NT2/D1 (cell line): ENCODE measurements at regions not wholly inside any gene's neighbourhood (a gene's known extent, or its start where the extent isn't known, plus 50 kb on each side); places are given as distances from the start of the nearest gene placed in this dataset.

ENCODE experiments used
- DNase-seq: peaks from one replicate; pipeline ENCODE4 v3.0.0-alpha.2; 2011; ENCODE audit warnings: low read depth, low spot score
- H3K27me3 ChIP-seq: 2 replicates; pipeline ENCODE4 v1.6.0; 2011; ENCODE audit warnings: mild to moderate bottlenecking; ENCODE audit not compliant: insufficient read length, insufficient read depth
- H3K36me3 ChIP-seq: 2 replicates; pipeline ENCODE4 v1.6.1; 2011; ENCODE audit warnings: mild to moderate bottlenecking, low read length, mixed read lengths; ENCODE audit not compliant: insufficient read depth, insufficient read length
- H3K4me1 ChIP-seq: 2 replicates; pipeline ENCODE4 v1.5.1; 2011; ENCODE audit not compliant: insufficient read depth, insufficient read length
- H3K4me3 ChIP-seq: 2 replicates; pipeline ENCODE4 v1.5.1; 2011; ENCODE audit warnings: low read depth; ENCODE audit not compliant: insufficient read length
- H3K9ac ChIP-seq: 2 replicates; pipeline ENCODE4 v1.6.0; 2011; ENCODE audit warnings: low read depth; ENCODE audit not compliant: insufficient read length
- H3K9me3 ChIP-seq: 2 replicates; pipeline ENCODE4 v1.5.1; 2011; ENCODE audit warnings: mild to moderate bottlenecking, low read length; ENCODE audit not compliant: insufficient read depth
- SUZ12 ChIP-seq: IDR thresholded peaks from 2 replicates; pipeline ENCODE4 v1.6.1; 2011; ENCODE audit not compliant: insufficient read length, insufficient read depth; ENCODE audit errors: extremely low read depth
- YY1 ChIP-seq: IDR thresholded peaks from 2 replicates; pipeline ENCODE4 v1.6.1; 2011; ENCODE audit not compliant: insufficient read length, insufficient read depth
- ZNF274 ChIP-seq: IDR thresholded peaks from 2 replicates; pipeline ENCODE4 v1.6.1; 2011; ENCODE audit warnings: mild to moderate bottlenecking, low read depth, low read length

DNA sequence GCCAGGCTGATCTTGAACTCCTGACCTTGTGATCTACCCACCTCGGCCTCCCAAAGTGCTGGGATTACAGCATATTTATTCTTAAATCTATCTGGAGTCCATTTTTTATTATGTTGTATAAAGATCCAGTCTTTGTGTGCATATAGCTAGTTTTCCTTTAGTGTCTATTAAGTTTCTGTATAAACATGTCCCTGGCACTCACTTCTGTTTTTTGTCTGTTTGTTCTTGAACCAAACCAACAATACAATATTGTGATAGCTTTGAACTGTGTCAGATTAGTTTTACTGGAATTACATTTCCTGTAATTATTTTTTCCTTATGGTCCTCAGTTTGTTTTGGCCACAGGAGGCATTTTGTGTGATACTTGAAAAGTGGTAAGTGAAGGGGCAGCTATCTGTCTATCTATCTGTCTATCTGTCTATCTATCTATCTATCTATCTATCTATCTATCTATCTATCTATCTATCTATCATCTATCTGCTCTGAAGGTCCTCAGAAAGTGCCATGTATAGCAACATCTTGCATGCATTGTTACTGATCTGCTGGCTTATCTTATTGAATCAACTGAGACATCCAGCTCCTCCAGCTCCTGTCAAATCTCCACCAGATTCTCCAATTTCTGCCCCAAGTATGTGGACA lies 70.9 kb upstream of the ACVR1 start:
- Histone ChIP-seq H3K27me3 (no peaks in the 10 kb centered on the region), H3K36me3 (no peaks in the 10 kb centered on the region), H3K9ac (no peak overlapping the region), H3K4me3 (no peak overlapping the region), H3K9me3 (no peaks in the 10 kb centered on the region), H3K4me1 (no peaks in the 10 kb centered on the region)
- no peak for DNase-seq
- TF ChIP-seq YY1 (no peak), ZNF274 (no peak), SUZ12 (no peak)

DNA sequence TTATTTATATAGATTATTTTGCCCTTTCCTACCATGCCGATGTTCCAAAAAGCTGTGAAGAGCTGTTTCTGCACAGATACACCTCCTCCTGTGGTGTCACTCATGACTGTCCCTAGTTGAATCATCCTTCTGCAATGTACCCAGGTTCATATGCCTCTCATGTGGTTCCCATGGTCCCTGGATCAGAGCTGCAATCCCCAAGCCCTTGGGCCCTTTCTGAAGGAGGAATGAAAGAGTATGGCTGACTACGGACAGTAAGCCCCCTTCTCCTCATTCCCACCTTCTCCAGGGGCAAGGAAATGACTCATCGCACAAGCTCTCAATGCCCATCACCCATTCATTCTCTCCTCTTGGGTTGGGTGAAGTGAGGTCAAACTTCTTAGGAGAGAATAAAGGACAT lies 63.9 kb upstream of the ACVR1 start:
- no peak overlapping the region for H3K4me3 ChIP-seq
- no peaks in the 10 kb centered on the region for H3K9me3 ChIP-seq
- DNase-seq: peak; percentile 32
- no peak overlapping the region for H3K9ac ChIP-seq
- no peaks in the 10 kb centered on the region for H3K4me1 ChIP-seq
- H3K36me3 ChIP-seq: no peaks in the 10 kb centered on the region
- peaks cover 2% of the 10 kb centered on the region for H3K27me3 ChIP-seq
- TF ChIP-seq YY1: no peak
- TF ChIP-seq ZNF274: no peak
- TF ChIP-seq SUZ12: no peak

DNA sequence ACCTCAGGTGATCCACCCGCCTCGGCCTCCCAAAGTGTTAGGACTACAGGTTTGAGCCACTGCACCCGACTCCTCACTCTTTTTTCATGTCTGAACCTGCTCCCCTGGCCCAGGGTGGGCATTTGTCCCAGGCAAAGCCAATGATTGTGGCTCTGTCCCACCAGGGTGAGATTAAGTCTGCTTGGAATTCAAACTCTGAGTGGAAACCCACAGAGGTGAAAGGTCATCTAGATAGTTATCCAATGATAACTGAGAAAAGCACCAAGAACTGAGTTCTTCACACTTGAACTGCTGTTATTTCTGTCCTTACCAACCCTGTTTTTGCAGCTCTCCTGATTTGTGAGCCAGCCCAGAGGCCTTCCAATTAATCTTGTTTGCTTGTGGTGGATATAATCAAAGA lies 62.4 kb upstream of the ACVR1 start:
- no peak for DNase-seq
- H3K4me3 ChIP-seq: no peak overlapping the region
- no peaks in the 10 kb centered on the region for H3K9me3 ChIP-seq

DNA sequence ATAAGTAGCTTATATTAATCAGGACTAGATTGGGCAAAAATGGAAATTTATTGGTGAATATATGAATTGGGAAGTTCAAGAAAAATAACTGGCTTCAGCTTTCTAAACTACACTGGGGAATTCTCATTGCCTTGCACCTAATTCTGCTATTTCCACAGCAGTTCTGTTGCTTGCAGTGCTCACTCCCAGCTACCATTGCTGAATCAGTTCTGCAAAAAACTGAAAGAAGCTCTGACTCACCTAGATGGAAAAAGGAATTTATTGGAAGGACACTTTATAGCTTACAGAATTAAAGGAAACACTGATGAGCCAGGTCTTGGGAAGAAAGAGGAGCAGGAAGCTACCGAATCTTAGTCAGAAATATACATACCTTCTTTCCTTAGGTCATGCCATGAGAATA lies 60.3 kb upstream of the ACVR1 start:
- TF ChIP-seq SUZ12 (no peak), ZNF274 (no peak), YY1 (no peak)
- H3K9me3 ChIP-seq: no peaks in the 10 kb centered on the region
- no peaks in the 10 kb centered on the region for H3K36me3 ChIP-seq
- no peak for DNase-seq
- H3K27me3 ChIP-seq: peaks cover 13% of the 10 kb centered on the region
- H3K4me3 ChIP-seq: no peak overlapping the region
- H3K4me1 ChIP-seq: no peaks in the 10 kb centered on the region
- H3K9ac ChIP-seq: no peak overlapping the region

More for the DNA sequence above, 62.4 kb upstream of the ACVR1 start:
- no peak for TF ChIP-seq SUZ12
- TF ChIP-seq ZNF274: no peak
- TF ChIP-seq YY1: no peak
- Histone ChIP-seq H3K27me3 (peaks cover 13% of the 10 kb centered on the region), H3K36me3 (no peaks in the 10 kb centered on the region), H3K4me1 (no peaks in the 10 kb centered on the region), H3K9ac (no peak overlapping the region)

DNA sequence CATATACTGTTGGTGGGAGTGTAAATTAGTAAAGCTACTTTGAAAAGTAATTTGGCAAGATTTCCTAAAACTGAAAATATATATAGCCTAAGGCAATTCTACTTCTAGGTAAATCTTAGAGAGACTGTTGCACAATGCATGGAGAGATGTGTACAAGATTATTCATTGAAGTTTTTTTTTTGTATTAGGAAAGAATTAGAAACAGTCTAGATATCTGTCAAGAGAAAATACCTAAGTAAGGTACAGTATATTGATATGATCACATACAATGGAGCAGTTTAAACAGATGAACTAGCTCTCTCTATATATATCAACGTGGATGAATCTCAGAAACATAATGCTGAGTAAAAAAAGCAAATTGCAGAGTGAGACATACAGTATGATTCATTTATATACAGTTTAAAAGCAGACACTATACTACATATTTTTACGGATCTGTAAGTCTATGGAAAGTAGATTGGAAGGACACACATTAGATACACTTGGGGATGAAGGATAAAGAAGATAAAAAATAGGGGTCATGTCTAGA lies 59.3 kb upstream of the ACVR1 start:
- DNase-seq: no peak
- H3K9me3 ChIP-seq: no peaks in the 10 kb centered on the region
- H3K9ac ChIP-seq: no peak overlapping the region
- peaks cover 21% of the 10 kb centered on the region for H3K27me3 ChIP-seq
- no peaks in the 10 kb centered on the region for H3K4me1 ChIP-seq
- no peaks in the 10 kb centered on the region for H3K36me3 ChIP-seq
- no peak overlapping the region for H3K4me3 ChIP-seq
- TF ChIP-seq ZNF274 (no peak), SUZ12 (no peak), YY1 (no peak)

DNA sequence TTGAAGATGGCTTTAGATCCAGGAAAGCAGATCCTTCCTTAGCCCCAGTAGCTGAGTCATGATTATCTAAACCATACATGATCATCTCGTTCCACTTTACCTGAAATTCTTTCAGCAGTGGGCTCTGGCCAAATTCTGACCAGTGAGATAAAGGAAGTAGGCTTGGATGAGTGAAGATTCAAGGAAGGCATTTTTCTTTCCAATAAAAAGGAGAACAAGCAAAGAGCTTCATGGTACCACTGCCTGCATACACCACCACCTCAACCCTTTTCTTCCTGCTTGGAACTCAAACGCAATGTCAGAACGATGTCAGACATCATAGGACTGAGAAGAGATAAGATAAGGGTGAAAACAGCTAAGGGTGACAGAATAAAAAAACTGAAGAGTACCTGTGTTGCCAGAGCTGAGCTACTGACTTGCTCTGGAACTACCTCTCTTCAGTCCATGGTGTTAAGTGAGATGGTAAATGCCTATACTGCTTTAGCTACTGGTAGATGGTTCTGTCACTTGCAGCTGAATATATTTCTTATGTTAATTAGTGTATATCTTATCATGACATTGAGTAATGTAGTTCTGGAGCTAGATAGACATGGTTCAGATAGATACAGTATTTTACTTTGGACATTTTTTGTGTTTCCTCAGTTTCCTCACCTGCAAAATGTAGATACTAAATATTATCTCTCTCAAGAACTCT lies 58.7 kb upstream of the ACVR1 start:
- H3K4me1 ChIP-seq: no peaks in the 10 kb centered on the region
- H3K4me3 ChIP-seq: no peak overlapping the region
- no peak for DNase-seq
- peaks cover 27% of the 10 kb centered on the region for H3K27me3 ChIP-seq
- TF ChIP-seq ZNF274: no peak
- TF ChIP-seq SUZ12: no peak
- no peak for TF ChIP-seq YY1
- H3K9ac ChIP-seq: no peak overlapping the region
- no peaks in the 10 kb centered on the region for H3K9me3 ChIP-seq
- no peaks in the 10 kb centered on the region for H3K36me3 ChIP-seq

DNA sequence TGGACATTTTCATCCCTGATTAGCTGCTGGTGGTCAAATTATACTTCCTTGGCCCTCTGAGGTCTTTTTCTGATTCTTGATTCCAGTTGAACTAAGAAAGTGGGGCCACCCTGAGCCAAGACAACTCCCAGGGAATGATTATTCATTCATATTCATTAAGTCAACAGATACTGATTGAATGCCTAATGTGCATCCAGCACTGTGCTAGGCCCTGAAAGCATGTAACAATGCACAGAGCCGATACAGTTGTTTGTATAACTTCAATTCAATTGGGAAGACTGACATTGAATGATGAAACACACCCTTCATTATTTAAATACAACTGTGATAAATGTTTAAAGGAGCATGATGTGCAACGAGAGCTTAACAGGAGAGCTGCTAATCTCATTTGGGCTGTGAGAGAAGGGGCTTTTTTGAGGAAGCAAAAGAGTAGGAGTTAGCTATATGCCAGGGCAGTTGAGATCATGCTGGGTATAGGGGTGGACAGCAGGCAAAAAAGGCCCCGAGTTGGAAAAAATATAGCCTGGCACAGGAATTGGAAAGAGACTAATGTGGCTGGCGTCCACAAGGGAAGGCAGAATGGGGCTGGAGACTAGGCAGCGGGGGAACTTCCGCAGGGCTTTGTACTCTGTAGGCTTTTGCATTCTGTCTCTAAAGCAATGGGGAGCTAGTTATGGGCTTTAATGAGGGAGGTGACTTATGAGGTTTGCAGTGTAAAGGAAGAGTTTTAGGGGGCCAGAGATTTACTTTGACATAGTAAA lies 57.2 kb upstream of the ACVR1 start:
- Histone ChIP-seq H3K9ac (no peak overlapping the region), H3K9me3 (0 out of 2 replicates have a peak, but pooled peaks cover 5% of the 10 kb centered on the region), H3K4me1 (no peaks in the 10 kb centered on the region), H3K27me3 (peaks cover 32% of the 10 kb centered on the region), H3K36me3 (no peaks in the 10 kb centered on the region), H3K4me3 (no peak overlapping the region)
- TF ChIP-seq ZNF274 (no peak), YY1 (no peak), SUZ12 (no peak)
- peak; percentile 39 for DNase-seq
